Mesenchymal stem cell (in vitro differentiated cells and primary cell): ENCODE measurements at regions not wholly inside any gene's neighbourhood (a gene's known extent, or its start where the extent isn't known, plus 50 kb on each side); places are given as distances from the start of the nearest gene placed in this dataset.

Experiments
- DNase-seq: peaks from one replicate; pipeline ENCODE4 v3.0.0-alpha.2; 2013
- H2AFZ ChIP-seq: one replicate; pipeline ENCODE4 v1.6.1; 2013; ENCODE audit warnings: low read depth, mild to moderate bottlenecking, control low read depth, inconsistent platforms, low read length, moderate library complexity
- H2AK5ac ChIP-seq: 2 replicates; pipeline ENCODE4 v1.6.1; 2013; ENCODE audit warnings: low read length, moderate library complexity, mild to moderate bottlenecking, inconsistent platforms; ENCODE audit not compliant: severe bottlenecking
- H2BK120ac ChIP-seq: one replicate; pipeline ENCODE4 v1.6.1; 2013; ENCODE audit warnings: low read depth, mild to moderate bottlenecking, inconsistent platforms, low read length, moderate library complexity
- H2BK12ac ChIP-seq, 2 experiments: one replicate each; pipeline ENCODE4 v1.6.1; 2013; ENCODE audit warnings: inconsistent platforms in 2 of 2, low read length in 2 of 2, mild to moderate bottlenecking in 2 of 2, moderate library complexity in 2 of 2, control low read depth in 1 of 2
- H2BK15ac ChIP-seq: one replicate; pipeline ENCODE4 v1.6.1; 2013; ENCODE audit warnings: mild to moderate bottlenecking, low read depth, inconsistent platforms; ENCODE audit not compliant: poor library complexity, severe bottlenecking
- H2BK5ac ChIP-seq: 2 replicates; pipeline ENCODE4 v1.6.1; 2013; ENCODE audit warnings: low read depth, mild to moderate bottlenecking, low read length, control low read depth, inconsistent platforms; ENCODE audit not compliant: poor library complexity, severe bottlenecking
- H3K14ac ChIP-seq, 2 experiments: one replicate each; pipeline ENCODE4 v1.6.1; 2013; ENCODE audit warnings: inconsistent platforms in 2 of 2, low read length in 2 of 2, control low read depth in 1 of 2, mild to moderate bottlenecking in 1 of 2, moderate library complexity in 1 of 2
- H3K18ac ChIP-seq, 2 experiments: one replicate each; pipeline ENCODE4 v1.6.1; 2013; ENCODE audit warnings: inconsistent platforms in 2 of 2, low read length in 2 of 2, control low read depth in 1 of 2, low read depth in 1 of 2, mild to moderate bottlenecking in 1 of 2
- H3K23ac ChIP-seq, 2 experiments: one replicate each; pipeline ENCODE4 v1.6.1; 2013; ENCODE audit warnings: inconsistent platforms in 2 of 2, low read length in 2 of 2, mild to moderate bottlenecking in 2 of 2, moderate library complexity in 2 of 2, control low read depth in 1 of 2
- H3K27ac ChIP-seq: 2 replicates; pipeline ENCODE4 v1.5.1; 2013; ENCODE audit warnings: mild to moderate bottlenecking, moderate library complexity, low read length, control low read depth, inconsistent platforms; ENCODE audit not compliant: poor library complexity, severe bottlenecking
- H3K27me3 ChIP-seq, 2 experiments: 2 replicates each; pipeline versions ENCODE4 v1.6.1 to v1.7.0; 2013; ENCODE audit warnings: low read length in 2 of 2, mild to moderate bottlenecking in 2 of 2, moderate library complexity in 2 of 2, control low read depth in 1 of 2, inconsistent platforms in 1 of 2; ENCODE audit not compliant: control insufficient read depth in 1 of 2, insufficient read depth in 1 of 2
- H3K36me3 ChIP-seq, 2 experiments: 2 replicates each; pipeline versions ENCODE4 v1.6.1 to v1.7.0; 2013; ENCODE audit warnings: low read length in 2 of 2, control low read depth in 1 of 2, inconsistent platforms in 1 of 2, low read depth in 1 of 2, mild to moderate bottlenecking in 1 of 2; ENCODE audit not compliant: insufficient read depth in 2 of 2, control insufficient read depth in 1 of 2
- H3K4ac ChIP-seq, 2 experiments: one replicate each; pipeline ENCODE4 v1.6.1; 2013; ENCODE audit warnings: inconsistent platforms in 2 of 2, low read length in 2 of 2, mild to moderate bottlenecking in 2 of 2, moderate library complexity in 2 of 2, control low read depth in 1 of 2, low read depth in 1 of 2
- H3K4me1 ChIP-seq: 2 replicates; pipeline ENCODE4 v1.6.1; 2013; ENCODE audit warnings: low read depth, low read length, control low read depth; ENCODE audit not compliant: control insufficient read depth, insufficient read depth
- H3K4me2 ChIP-seq: 2 replicates; pipeline ENCODE4 v1.6.1; 2013; ENCODE audit warnings: low read length, mild to moderate bottlenecking, inconsistent platforms; ENCODE audit not compliant: poor library complexity, severe bottlenecking
- H3K4me3 ChIP-seq, 2 experiments: 2 replicates each; pipeline versions ENCODE4 v1.5.1 to v1.7.0; 2013; ENCODE audit warnings: low read length in 2 of 2, mild to moderate bottlenecking in 2 of 2, control low read depth in 1 of 2, low read depth in 1 of 2; ENCODE audit not compliant: insufficient read depth in 1 of 2
- H3K79me1 ChIP-seq: replicated peaks from 2 replicates; pipeline ENCODE4 v1.6.1; 2013; ENCODE audit warnings: mild to moderate bottlenecking, control low read depth, low read length, inconsistent platforms; ENCODE audit not compliant: poor library complexity, severe bottlenecking
- H3K9ac ChIP-seq: 2 replicates; pipeline ENCODE4 v1.7.0; 2013; ENCODE audit warnings: mild to moderate bottlenecking, low read length, moderate library complexity
- H3K9me3 ChIP-seq: 2 replicates; pipeline ENCODE4 v1.7.0; 2013; ENCODE audit warnings: mild to moderate bottlenecking, low read length; ENCODE audit not compliant: control insufficient read depth
- H4K8ac ChIP-seq: one replicate; pipeline ENCODE4 v1.6.1; 2013; ENCODE audit warnings: inconsistent platforms, mild to moderate bottlenecking, low read length, moderate library complexity
- H4K91ac ChIP-seq: one replicate; pipeline ENCODE4 v1.6.1; 2013; ENCODE audit warnings: mild to moderate bottlenecking, low read length, inconsistent platforms
- WGBS: methylation state at CpG from one replicate; pipeline ENCODE4 v1.1.7; 2013; ENCODE audit warnings: mixed read lengths; 5-methylcytosine and 5-hydroxymethylcytosine counted together

DNA sequence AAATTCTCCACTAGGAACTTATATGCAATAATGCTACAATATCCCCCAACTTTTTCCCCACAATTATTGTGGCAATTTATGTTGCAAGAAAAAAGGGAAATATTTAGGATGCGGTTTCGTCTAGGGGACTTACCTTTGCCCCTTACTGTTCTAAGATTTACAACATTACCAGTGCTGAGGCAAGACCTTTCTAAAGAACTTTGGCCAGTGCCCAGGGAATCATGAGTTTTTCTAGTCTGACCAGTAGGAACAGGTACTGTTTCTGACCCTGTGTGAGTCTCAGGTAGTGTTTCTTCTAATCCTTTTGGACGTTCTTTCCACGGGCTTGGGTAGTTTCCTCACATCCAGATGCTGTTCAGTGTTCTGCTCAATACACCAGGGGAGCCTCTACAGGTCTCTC lies 373.7 kb downstream of the HAPSTR1 start:
- Histone ChIP-seq H2BK5ac (no peak overlapping the region), H3K36me3 (no peaks in the 10 kb centered on the region), H3K14ac (no peak overlapping the region), H2BK15ac (no peak overlapping the region), H2AFZ (no peak overlapping the region), H3K27ac (no peak overlapping the region), H4K8ac (no peak overlapping the region), H3K4me1 (no peaks in the 10 kb centered on the region), H4K91ac (no peak overlapping the region), H2AK5ac (no peak overlapping the region), H2BK120ac (no peak overlapping the region), H3K4me2 (no peak overlapping the region), H3K9ac (no peak overlapping the region), H3K4me3 (no peak overlapping the region), H3K23ac (no peak overlapping the region), H3K79me1 (no peaks in the 10 kb centered on the region), H3K27me3 (no peaks in the 10 kb centered on the region), H2BK12ac (no peak overlapping the region), H3K18ac (no peak overlapping the region), H3K9me3 (no peaks in the 10 kb centered on the region), H3K4ac (no peak overlapping the region)
- 85% methylated on average over 4 of the region's 4 CpGs for WGBS
- DNase-seq: no peak

GRCh38 chr16:9469512-9469911 lies 378.1 kb downstream of the HAPSTR1 start:
- H2BK12ac ChIP-seq: no peak overlapping the region
- H3K79me1 ChIP-seq: no peaks in the 10 kb centered on the region
- no peak overlapping the region for H4K91ac ChIP-seq
- H3K18ac ChIP-seq: no peak overlapping the region
- H3K4me2 ChIP-seq: no peak overlapping the region
- no peak overlapping the region for H3K23ac ChIP-seq
- H2AK5ac ChIP-seq: no peak overlapping the region
- no peak overlapping the region for H3K4ac ChIP-seq
- H3K27ac ChIP-seq: peak overlapping the region; percentile 58
- H2AFZ ChIP-seq: no peak overlapping the region
- H2BK5ac ChIP-seq: no peak overlapping the region
- no peak overlapping the region for H2BK120ac ChIP-seq
- H3K14ac ChIP-seq: no peak overlapping the region
- H4K8ac ChIP-seq: no peak overlapping the region
- no peaks in the 10 kb centered on the region for H3K36me3 ChIP-seq
- H3K4me1 ChIP-seq: no peaks in the 10 kb centered on the region
- no peaks in the 10 kb centered on the region for H3K9me3 ChIP-seq
- DNase-seq: no peak
- H3K27me3 ChIP-seq: no peaks in the 10 kb centered on the region
- no peak overlapping the region for H3K4me3 ChIP-seq
- no peak overlapping the region for H2BK15ac ChIP-seq
- no peak overlapping the region for H3K9ac ChIP-seq

DNA sequence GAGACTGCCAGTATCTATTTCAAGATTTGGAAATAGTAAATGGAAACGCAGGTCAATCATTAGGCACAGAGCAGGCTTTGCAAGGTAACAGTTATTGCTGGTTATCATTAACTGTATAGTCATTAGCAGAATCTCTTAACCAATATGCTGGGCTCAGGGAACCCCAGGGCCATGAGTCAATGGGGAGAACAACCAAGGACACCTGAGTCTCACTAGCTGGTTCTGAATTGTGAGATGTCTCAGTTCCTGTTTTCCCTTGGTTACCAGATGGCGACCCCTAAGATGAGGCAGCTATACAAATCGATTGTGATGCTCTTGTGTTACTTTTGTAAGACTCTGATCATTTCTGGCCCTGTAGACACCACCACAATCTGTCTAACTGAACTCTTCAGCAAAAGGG lies 385.3 kb downstream of the HAPSTR1 start:
- no peak overlapping the region for H2AFZ ChIP-seq
- H3K4me3 ChIP-seq: no peak overlapping the region
- H2BK12ac ChIP-seq: no peak overlapping the region
- no peak overlapping the region for H3K4me2 ChIP-seq
- no peak overlapping the region for H3K9ac ChIP-seq
- no peak for DNase-seq
- no peak overlapping the region for H2BK15ac ChIP-seq
- H3K9me3 ChIP-seq: no peaks in the 10 kb centered on the region
- no peak overlapping the region for H2BK5ac ChIP-seq
- H3K4me1 ChIP-seq: no peaks in the 10 kb centered on the region
- WGBS: 81% methylated on average over 3 of the region's 3 CpGs
- no peak overlapping the region for H3K18ac ChIP-seq
- H2BK120ac ChIP-seq: no peak overlapping the region
- no peak overlapping the region for H3K14ac ChIP-seq
- no peak overlapping the region for H4K8ac ChIP-seq
- no peaks in the 10 kb centered on the region for H3K36me3 ChIP-seq
- H3K23ac ChIP-seq: no peak overlapping the region
- H3K27me3 ChIP-seq: no peaks in the 10 kb centered on the region
- H4K91ac ChIP-seq: no peak overlapping the region
- no peak overlapping the region for H2AK5ac ChIP-seq
- H3K79me1 ChIP-seq: no peaks in the 10 kb centered on the region
- H3K27ac ChIP-seq: no peak overlapping the region
- H3K4ac ChIP-seq: no peak overlapping the region

DNA sequence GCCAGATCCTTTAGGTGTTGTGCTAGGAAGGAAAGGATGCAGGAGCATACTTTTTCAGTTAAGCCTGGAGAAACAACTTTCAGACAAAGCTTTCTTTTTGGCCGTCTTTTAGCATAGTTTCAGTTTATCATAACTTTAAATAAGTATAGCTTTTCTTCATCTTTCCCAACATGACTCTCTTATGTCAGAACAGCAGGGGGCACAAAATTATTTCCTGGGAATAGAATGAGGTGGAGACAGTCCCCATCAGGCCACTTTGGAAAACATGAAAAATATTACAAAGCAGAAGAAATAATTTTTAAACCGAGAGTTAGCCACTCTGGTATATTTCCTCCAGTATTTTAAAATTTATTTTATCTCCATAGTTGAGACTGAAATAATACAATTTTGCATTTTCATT lies 387.6 kb downstream of the HAPSTR1 start:
- no CpG with 5 or more reads among the region's 2 CpGs for WGBS
- H4K91ac ChIP-seq: no peak overlapping the region
- no peaks in the 10 kb centered on the region for H3K79me1 ChIP-seq
- H2AK5ac ChIP-seq: no peak overlapping the region
- DNase-seq: no peak
- no peak overlapping the region for H3K23ac ChIP-seq
- no peak overlapping the region for H3K14ac ChIP-seq
- no peak overlapping the region for H3K4me2 ChIP-seq
- no peak overlapping the region for H3K9ac ChIP-seq
- H3K27me3 ChIP-seq: no peaks in the 10 kb centered on the region
- no peak overlapping the region for H3K4ac ChIP-seq
- H2BK5ac ChIP-seq: no peak overlapping the region
- H3K4me1 ChIP-seq: no peaks in the 10 kb centered on the region
- no peak overlapping the region for H3K18ac ChIP-seq
- H4K8ac ChIP-seq: no peak overlapping the region
- H2BK15ac ChIP-seq: no peak overlapping the region
- no peak overlapping the region for H2BK120ac ChIP-seq
- H3K27ac ChIP-seq: no peak overlapping the region
- H3K4me3 ChIP-seq: no peak overlapping the region
- no peak overlapping the region for H2BK12ac ChIP-seq
- no peaks in the 10 kb centered on the region for H3K9me3 ChIP-seq
- H3K36me3 ChIP-seq: no peaks in the 10 kb centered on the region
- H2AFZ ChIP-seq: no peak overlapping the region
